PC-9 (cell line): ENCODE measurements at regions not wholly inside any gene's neighbourhood (a gene's known extent, or its start where the extent isn't known, plus 50 kb on each side); places are given as distances from the start of the nearest gene placed in this dataset.

Experiments used
- CTCF ChIP-seq: fragments of 200-600 bp; sonication (generic); conservative IDR thresholded peaks from 2 replicates; pipeline ENCODE4 v1.6.1; 2017; ENCODE audit warnings: mixed run types, antibody characterized with exemption, mild to moderate bottlenecking, moderate library complexity
- EZH2 ChIP-seq: fragments of 200-600 bp; sonication (generic); IDR thresholded peaks from 2 replicates; pipeline ENCODE4 v1.8.0; 2017; ENCODE audit warnings: antibody characterized with exemption, low read depth

GRCh38 chr2:118241128-118241527 is 152.9 kb downstream of the INSIG2 start:
- TF ChIP-seq CTCF (no peak), EZH2 (no peak)
